ENCODE measurements at regions not wholly inside any gene's neighbourhood (a gene's known extent, or its start where the extent isn't known, plus 50 kb on each side); places are given as distances from the start of the nearest gene placed in this dataset.
"Not testable (repeated sequence)": the region's sequence is repeated elsewhere in the genome, so short reads cannot be mapped to it uniquely, and the experiment has no call there.

DNA sequence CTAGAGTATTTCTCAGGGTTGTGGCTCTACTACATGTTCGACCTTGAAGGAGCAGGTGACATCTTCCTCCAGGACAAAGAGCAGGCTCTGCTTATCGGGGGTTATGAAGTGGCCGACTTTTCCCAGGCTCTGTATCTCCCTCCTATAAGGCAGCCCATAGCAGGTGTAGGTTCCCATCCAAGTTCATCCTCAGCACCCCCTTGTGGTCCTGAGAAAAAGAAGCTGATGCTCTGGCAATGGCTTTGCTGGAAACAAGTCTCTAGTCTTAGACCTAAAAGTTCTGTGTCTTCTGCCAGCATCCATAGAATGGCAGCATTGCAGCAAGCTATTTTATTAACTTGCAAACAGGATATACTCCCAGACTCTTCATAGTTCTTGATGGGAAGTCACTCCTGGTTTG, 836.6 kb upstream of the PRKX start:
- TF ChIP-seq, protein P1, sequence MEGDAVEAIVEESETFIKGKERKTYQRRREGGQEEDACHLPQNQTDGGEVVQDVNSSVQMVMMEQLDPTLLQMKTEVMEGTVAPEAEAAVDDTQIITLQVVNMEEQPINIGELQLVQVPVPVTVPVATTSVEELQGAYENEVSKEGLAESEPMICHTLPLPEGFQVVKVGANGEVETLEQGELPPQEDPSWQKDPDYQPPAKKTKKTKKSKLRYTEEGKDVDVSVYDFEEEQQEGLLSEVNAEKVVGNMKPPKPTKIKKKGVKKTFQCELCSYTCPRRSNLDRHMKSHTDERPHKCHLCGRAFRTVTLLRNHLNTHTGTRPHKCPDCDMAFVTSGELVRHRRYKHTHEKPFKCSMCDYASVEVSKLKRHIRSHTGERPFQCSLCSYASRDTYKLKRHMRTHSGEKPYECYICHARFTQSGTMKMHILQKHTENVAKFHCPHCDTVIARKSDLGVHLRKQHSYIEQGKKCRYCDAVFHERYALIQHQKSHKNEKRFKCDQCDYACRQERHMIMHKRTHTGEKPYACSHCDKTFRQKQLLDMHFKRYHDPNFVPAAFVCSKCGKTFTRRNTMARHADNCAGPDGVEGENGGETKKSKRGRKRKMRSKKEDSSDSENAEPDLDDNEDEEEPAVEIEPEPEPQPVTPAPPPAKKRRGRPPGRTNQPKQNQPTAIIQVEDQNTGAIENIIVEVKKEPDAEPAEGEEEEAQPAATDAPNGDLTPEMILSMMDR (IDR thresholded peaks at IDR 0.05; ENCODE audit: unreplicated experiment) = no peak
- Mint-ChIP-seq H3K4me1 (ENCODE audit: low read depth, unreplicated experiment) (peaks cover 6% of the 10 kb centered on the region), H3K9me3 (ENCODE audit: low read depth, unreplicated experiment) (no peaks in the 10 kb centered on the region), H3K4me3 (ENCODE audit: low read depth, unreplicated experiment) (no peak overlapping the region), H3K27me3 (ENCODE audit: unreplicated experiment) (no peaks in the 10 kb centered on the region), H3K27ac (ENCODE audit: unreplicated experiment) (no peak overlapping the region), H3K36me3 (ENCODE audit: insufficient read depth, unreplicated experiment) (no peaks in the 10 kb centered on the region)
- peak; percentile 15 for DNase-seq
- CTCF ChIA-PET = interaction anchor here (0.7 kb wide), 1 partner anchor 125 kb away, joined by 3 read pairs; no protein-coding TSS in a partner anchor
- BruUV-seq (replicated peaks) = no TSS peak
- intact Hi-C loops (cut with micrococcal nuclease; ENCODE audit: unreplicated experiment) = loop anchor here (10.0 kb wide), 1 partner anchor 235 kb away; no protein-coding TSS in a partner anchor

GRCh38 chrX:4547213-4547836, 833.9 kb upstream of the PRKX start:
- CTCF ChIA-PET = interaction anchor here (0.7 kb wide), 1 partner anchor 116 kb away, joined by 5 read pairs; no protein-coding TSS in a partner anchor
- Mint-ChIP-seq H3K36me3 (ENCODE audit: insufficient read depth, unreplicated experiment) (no peaks in the 10 kb centered on the region), H3K4me3 (ENCODE audit: low read depth, unreplicated experiment) (no peak overlapping the region), H3K4me1 (ENCODE audit: low read depth, unreplicated experiment) (peaks cover 6% of the 10 kb centered on the region), H3K27me3 (ENCODE audit: unreplicated experiment) (no peaks in the 10 kb centered on the region), H3K9me3 (ENCODE audit: low read depth, unreplicated experiment) (no peaks in the 10 kb centered on the region), H3K27ac (ENCODE audit: unreplicated experiment) (no peak overlapping the region)
- BruUV-seq (replicated peaks) = no TSS peak
- TF ChIP-seq, protein P1 (IDR thresholded peaks at IDR 0.05; ENCODE audit: unreplicated experiment) = peak; percentile 82
- intact Hi-C loops (cut with micrococcal nuclease; ENCODE audit: unreplicated experiment) = loop anchor here (1.0 to 5.0 kb wide), 2 partner anchors 567 to 585 kb away; no protein-coding TSS in a partner anchor
- DNase-seq = peak; percentile 41

DNA sequence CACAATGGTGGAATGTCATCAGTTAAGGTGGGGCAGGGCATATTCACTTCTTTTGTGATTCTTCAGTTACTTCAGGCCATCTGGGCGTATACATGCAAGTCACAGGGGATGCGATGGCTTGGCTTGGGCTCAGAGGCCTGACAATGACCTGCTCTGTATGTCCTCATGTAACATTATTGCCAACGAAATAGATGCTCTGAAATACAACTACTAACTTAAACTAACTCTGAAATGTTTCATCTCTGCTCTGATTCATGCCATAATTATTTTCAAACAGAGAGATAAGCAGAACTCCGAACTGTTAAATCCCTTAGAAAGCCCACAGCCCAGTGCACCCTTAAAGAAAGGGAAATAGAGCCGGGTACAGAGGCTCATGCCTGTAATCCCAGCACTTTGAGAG, 832.7 kb upstream of the PRKX start:
- H3K4me1 Mint-ChIP-seq (ENCODE audit: low read depth, unreplicated experiment); DNase-seq; BruUV-seq (replicated peaks); H3K4me3 Mint-ChIP-seq (ENCODE audit: low read depth, unreplicated experiment); H3K27ac Mint-ChIP-seq (ENCODE audit: unreplicated experiment); H3K9me3 Mint-ChIP-seq (ENCODE audit: low read depth, unreplicated experiment); CTCF ChIA-PET; H3K27me3 Mint-ChIP-seq (ENCODE audit: unreplicated experiment); H3K36me3 Mint-ChIP-seq (ENCODE audit: insufficient read depth, unreplicated experiment): not testable (repeated sequence)
- intact Hi-C loops (cut with micrococcal nuclease; ENCODE audit: unreplicated experiment) = loop anchor here (5.0 kb wide), 1 partner anchor 584 kb away; no protein-coding TSS in a partner anchor

DNA sequence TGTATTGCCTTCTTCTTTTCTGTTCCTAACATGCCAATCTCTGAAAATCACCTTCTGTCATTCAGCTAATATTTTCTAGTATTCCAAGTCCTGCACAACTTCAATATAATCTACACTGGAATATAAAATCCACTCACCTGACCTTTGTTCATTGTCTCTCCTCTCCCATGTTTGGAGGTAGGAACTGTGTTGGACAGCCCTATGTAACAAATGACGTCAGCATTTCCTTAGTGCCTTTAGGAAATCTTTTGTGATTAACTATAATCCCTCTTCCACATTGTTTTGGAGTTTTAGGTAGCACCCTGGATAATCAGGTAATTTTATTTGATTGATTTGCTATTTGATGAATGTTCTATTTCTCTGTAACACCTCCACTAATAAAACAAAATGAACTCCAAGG, 814.8 kb upstream of the PRKX start:
- no peak for DNase-seq
- intact Hi-C loops (cut with micrococcal nuclease; ENCODE audit: unreplicated experiment) = no loop called here
- TF ChIP-seq, protein P1 (IDR thresholded peaks at IDR 0.05; ENCODE audit: unreplicated experiment) = no peak
- H3K4me1 Mint-ChIP-seq (ENCODE audit: low read depth, unreplicated experiment) = no peaks in the 10 kb centered on the region
- no peaks in the 10 kb centered on the region for H3K27me3 Mint-ChIP-seq (ENCODE audit: unreplicated experiment)
- H3K4me3 Mint-ChIP-seq (ENCODE audit: low read depth, unreplicated experiment) = no peak overlapping the region
- no peak overlapping the region for H3K27ac Mint-ChIP-seq (ENCODE audit: unreplicated experiment)
- H3K36me3 Mint-ChIP-seq (ENCODE audit: insufficient read depth, unreplicated experiment) = no peaks in the 10 kb centered on the region
- H3K9me3 Mint-ChIP-seq (ENCODE audit: low read depth, unreplicated experiment) = peaks cover 3% of the 10 kb centered on the region
- CTCF ChIA-PET = no interaction called here
- no TSS peak for BruUV-seq (replicated peaks)

GRCh38 chrX:4485912-4486311, 772.5 kb upstream of the PRKX start:
- peaks cover 2% of the 10 kb centered on the region for H3K9me3 Mint-ChIP-seq (ENCODE audit: low read depth, unreplicated experiment)
- H3K27ac Mint-ChIP-seq (ENCODE audit: unreplicated experiment) = no peak overlapping the region
- intact Hi-C loops (cut with micrococcal nuclease; ENCODE audit: unreplicated experiment) = no loop called here
- TF ChIP-seq, protein P1 (IDR thresholded peaks at IDR 0.05; ENCODE audit: unreplicated experiment) = no peak
- no TSS peak for BruUV-seq (replicated peaks)
- CTCF ChIA-PET = no interaction called here
- no peak overlapping the region for H3K4me3 Mint-ChIP-seq (ENCODE audit: low read depth, unreplicated experiment)
- H3K27me3 Mint-ChIP-seq (ENCODE audit: unreplicated experiment) = no peaks in the 10 kb centered on the region
- H3K4me1 Mint-ChIP-seq (ENCODE audit: low read depth, unreplicated experiment) = peaks cover 8% of the 10 kb centered on the region
- no peak for DNase-seq
- no peaks in the 10 kb centered on the region for H3K36me3 Mint-ChIP-seq (ENCODE audit: insufficient read depth, unreplicated experiment)

All from Calu3 (cell line).